ENCODE measurements at regions not wholly inside any gene's neighbourhood (a gene's known extent, or its start where the extent isn't known, plus 50 kb on each side); places are given as distances from the start of the nearest gene placed in this dataset.

DNA sequence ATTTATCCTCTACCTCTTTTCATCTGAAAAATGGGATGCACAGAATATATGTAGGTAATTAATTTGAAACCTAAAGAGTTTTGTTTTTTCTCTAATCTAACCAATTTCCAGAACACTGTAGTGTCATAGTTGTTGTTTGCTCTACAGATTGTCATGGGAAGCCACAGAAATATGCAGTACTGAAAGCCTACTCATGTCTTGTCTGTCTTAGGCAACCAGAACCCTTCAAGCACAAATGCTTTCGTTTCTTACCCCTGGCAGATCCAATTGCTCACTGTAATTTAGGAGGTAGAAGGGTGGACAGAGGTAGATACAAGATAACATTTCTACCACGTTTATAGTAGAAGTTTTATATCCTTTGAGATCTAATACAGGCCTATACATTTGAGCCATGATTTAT, 330.2 kb upstream of the NOVA1 start:
- DNase-seq (ENCODE audit: low spot score), result no peak

GRCh38 chr14:26929361-26929760, 331.5 kb upstream of the NOVA1 start:
- DNase-seq (ENCODE audit: low spot score), result no peak

DNA sequence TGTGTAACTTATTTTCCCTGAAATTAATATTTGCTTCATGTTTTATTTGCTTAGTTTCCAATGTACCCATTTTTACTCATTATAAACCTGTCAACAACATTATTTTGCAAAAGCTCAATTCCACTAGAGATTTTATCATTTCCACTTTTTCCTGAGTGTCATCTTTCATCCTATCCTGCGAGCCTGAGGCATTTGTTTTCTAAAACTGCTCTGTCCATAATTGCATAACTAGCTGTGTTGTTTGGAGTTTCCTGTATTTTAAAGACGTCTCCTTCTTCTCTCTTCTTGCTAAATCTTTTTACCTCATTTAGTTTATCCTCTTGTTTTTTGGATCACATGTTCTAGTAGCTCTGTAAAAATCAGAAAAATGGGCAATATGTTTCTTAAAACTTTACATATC, 332.7 kb upstream of the NOVA1 start:
- no peak for DNase-seq (ENCODE audit: low spot score)

GRCh38 chr14:26932606-26933005, 334.8 kb upstream of the NOVA1 start:
- no peak for DNase-seq (ENCODE audit: low spot score)

DNA sequence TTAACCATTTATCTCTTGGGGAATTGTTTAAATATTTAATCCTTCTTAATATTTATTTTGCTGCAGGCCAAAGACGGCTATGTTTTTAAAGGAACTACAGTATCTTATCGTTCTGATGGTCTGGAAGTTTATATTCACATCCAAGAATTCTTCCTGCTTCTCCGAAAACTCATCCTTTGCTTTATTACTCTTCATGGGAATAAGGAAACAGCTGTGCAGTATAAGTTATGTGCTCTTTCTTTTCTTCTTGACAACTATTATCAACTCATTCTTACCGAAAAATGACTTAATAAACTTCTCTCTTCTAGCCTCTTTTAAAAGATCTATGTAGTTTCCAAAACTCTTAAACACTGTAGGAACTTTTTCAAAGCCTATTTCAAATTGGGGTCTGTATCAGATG, 335.6 kb upstream of the NOVA1 start:
- DNase-seq (ENCODE audit: low spot score), result no peak

DNA sequence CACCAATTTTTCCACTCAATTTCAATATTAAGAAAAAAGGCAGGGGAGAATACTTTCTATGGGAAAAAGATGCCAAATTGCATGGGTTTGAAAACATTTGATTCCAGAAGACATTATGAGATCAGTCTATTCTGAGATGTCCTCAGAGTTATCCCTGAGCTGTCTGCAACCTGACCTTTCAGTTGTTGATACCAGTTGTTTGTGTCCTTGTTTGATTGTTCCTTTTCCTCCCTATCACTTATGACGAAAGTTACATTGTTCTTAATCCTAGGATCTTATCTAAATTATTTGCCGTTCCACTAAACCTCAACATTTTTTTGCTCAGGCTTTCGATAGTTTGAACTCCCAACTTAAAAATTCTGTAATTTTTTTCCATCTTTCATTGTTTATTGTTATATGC, 336.3 kb upstream of the NOVA1 start:
- DNase-seq (ENCODE audit: low spot score), result no peak

DNA sequence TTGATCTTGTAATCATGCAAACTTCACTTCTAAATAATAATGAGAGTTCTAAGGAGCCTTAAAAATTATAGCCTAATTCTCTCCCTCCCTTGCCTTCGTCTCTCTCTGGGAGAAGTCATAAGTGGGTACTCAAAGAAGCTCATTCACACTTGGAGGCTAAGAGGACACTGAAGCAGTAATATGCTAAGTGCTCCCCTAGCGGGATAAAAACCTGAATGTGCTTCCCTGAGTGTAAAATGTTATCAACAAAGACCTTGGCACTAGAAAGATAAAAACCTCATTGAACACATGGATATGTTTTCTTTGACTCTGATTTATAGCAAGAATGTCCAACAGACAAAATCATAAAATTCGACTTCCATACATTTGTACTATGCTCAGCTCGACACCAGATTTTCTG, 337.9 kb upstream of the NOVA1 start:
- DNase-seq (ENCODE audit: low spot score), result no peak

- no peak for DNase-seq (ENCODE audit: low spot score)
These were observed 340.2 kb upstream of the NOVA1 start for GRCh38 chr14:26938054-26938453.

- no peak for DNase-seq (ENCODE audit: low spot score)
These were observed 341.9 kb upstream of the NOVA1 start for GRCh38 chr14:26939755-26940154.

- no peak for DNase-seq (ENCODE audit: low spot score)
These were observed 343.7 kb upstream of the NOVA1 start for GRCh38 chr14:26941521-26941920.

DNA sequence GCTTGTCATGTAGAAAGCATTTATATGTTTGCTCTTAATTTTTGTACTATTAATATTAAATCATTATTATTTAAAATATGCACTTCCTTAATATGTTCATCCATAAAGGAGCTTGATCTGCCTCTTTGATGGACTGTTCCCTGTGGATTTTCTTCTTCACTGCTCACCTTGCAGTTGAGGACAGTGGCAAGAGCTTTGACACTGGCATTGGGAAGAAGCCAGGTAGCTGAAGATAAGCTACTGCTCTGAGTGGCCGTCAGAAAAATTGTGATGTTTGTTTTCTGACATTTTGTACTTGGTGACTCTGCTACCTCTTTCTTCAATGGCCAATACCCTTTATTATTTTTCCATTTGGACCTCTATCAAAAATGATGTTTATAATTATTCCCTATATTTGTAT, 349.4 kb upstream of the NOVA1 start:
- no peak for DNase-seq (ENCODE audit: low spot score)

- no peak for DNase-seq (ENCODE audit: low spot score)
These were observed 361.6 kb upstream of the NOVA1 start for GRCh38 chr14:26959437-26959836.

GRCh38 chr14:26959972-26960660, 362.3 kb upstream of the NOVA1 start:
- no peak for DNase-seq (ENCODE audit: low spot score)

DNA sequence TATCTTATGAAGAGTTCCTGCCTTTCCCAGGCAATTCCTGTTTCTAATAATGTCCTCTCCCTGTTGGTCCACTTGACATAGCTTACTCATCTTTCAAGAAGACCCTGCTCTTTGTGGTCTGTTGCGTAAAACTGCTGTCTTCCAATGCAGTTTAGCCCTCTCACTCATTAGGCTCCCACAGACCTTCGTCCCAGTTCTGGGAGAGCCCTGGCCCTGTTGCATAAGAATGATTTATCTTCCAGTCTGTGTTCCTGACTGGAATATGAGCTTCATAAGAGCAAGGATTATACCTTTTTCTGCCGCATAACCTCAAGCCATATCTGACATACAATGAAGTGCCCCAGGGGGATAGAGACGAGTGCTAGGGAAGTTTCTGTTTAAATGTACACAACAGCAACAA, 365.9 kb upstream of the NOVA1 start:
- DNase-seq (ENCODE audit: low spot score), result no peak

DNA sequence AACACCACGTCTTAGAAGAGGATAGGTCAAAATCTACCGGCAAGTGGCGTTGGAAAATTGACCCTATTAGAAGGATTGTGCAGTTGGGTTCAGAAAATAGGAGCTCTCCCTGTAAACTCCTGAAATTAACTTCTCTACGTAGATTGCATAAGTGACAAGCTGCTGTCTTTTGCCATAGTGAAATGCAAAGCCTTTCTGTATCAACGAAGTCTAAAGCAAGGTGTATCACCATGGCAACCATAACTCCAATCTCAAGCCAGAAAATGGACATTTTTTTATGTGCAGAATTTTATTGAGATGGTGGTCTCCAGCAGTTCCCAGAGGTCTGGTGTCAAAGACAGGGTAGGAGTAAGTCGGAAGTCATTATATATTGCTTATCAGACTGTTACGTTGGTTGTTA, 367.7 kb upstream of the NOVA1 start:
- DNase-seq (ENCODE audit: low spot score), result no peak

DNA sequence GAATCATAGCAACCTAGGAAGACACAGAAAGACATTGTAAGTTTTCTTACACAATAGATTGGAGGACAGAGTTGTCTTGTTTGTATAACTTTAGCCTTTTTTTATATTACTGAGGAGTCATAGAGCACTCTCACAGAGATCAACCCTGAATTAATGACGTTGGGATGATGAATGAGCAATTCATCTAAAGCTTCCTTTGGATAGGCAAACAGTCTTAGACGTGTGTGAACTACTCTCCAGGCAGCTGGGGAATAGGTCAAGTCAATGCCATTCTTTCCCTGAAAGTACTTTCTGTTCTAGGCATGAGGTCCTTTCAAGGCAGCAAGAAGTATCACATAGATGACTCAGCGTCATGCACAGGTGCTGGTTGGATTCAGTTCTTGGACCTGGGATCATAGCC, 369.1 kb upstream of the NOVA1 start:
- DNase-seq (ENCODE audit: low spot score), result no peak

DNA sequence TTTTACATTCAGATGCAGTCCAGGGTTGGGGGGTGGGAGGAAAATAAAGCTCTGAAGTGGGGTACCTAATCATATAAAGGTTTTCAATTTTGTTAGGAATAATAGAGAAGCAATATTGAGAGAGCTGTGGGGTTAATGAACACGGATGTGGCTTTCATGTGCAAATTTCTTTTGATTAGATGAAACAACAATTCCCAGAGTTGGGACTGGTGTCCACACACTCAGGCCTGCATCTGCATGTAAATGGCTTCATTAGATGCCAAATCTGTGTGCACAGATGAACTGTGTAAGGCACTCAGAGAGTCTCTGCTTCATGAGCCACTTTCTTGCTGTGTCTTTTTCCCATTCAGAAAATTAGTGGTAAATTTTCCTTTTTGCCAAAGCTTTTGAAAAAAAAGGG, 377.1 kb upstream of the NOVA1 start:
- no peak for DNase-seq (ENCODE audit: low spot score)

DNA sequence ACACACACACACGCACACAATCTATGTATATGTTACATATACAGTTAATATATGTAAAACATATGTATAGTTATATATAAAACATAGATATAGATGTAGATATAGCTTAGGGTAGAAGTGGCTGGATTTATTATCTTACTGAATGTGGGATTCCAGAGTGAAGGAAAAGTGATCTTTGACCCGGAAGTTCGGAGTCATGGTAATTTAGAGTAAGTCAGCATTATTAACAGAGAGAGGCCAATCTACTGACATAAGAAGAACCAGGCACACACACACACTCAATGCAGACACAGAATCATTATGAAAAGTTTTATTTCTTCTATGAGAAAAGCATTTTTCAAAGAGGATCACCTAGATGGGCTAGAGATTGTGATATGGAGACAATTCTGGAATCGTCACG, 384.2 kb upstream of the NOVA1 start:
- DNase-seq (ENCODE audit: low spot score), result no peak

DNA sequence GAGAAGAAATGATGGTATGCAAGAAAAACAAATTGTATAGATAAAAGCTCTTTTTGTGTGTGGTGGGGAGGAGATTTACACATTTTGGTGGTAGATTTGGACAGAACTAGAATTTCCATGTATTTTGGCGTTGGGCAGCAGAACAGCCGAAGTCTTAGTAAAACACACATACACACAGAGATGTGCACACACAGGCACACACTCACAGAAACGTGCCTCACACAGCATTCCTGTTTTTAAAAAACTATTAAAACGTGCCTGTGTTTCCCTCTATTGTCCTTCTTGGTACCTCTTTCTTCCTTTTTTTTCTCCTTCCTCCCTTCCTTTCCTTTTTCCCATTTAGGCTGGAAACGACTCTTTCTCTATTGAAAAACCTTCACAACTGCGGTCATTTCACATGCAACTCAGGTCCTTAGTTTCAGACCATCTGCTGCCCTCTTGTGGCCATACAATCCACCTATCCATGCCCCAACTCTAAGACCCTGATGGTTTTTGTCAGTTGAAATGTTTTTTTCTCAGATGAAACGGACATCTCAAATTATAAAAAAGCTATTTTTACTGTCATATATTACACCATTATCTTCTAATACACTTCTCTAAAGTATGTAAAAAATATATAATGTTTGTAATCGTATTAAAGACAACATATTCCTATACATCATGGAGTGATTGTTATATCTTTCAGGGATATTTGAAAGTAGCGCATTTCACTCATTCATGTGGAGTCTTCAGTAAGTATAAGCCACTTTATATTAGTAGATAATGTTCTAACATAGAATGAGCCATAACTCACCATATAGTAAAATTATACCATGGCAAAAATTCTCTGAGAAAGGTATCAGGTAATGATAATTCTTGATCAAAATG, 386.7 kb upstream of the NOVA1 start:
- peak; percentile 59 for DNase-seq (ENCODE audit: low spot score)

DNA sequence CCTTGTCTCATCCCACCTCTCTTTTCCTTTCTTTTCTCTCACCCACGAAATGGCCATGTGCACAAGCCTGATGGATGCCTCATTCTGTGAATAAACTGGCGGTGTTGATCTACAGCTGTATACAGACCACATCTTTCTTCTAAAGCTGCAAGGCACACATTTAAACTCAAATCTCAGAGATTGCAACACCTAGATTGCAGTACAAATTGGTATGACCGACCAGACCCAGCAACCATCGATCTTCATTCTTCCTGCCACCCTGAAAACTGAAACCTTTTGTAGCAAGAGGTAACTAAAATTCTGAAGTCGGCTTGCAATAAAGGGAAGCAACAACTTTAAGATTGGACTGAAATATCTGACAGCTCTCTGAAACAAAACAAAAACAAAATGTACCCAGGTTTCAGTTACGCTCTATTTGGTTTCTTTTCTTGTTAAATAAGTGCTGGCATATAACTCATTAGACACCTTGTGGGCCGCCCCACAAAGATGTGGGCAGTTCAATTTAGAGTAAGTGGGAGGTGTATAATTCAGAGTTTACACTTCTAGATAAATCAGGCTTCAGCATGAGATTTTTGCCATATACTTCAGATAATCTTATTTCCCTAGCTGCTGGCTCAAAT, 390.0 kb upstream of the NOVA1 start:
- no peak for DNase-seq (ENCODE audit: low spot score)

DNA sequence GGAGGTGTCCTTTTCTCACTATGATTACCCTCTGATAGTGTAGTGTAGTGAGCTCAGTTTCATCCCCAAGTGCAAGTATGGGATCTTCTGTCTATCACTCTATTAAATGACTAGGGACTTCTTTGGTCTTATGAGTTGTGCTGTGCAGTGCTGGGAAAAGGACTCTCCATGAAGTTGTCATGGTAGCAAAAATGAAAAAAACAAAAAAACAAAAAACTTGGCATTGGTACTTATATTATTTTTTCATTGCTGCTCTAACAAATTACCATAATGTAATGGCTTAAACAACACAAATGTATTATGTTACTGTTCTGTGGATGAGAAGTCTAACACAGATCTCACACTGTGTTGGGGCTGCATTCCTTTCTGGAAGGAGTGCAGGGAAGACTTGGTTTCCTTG, 393.1 kb upstream of the NOVA1 start:
- no peak for DNase-seq (ENCODE audit: low spot score)

DNA sequence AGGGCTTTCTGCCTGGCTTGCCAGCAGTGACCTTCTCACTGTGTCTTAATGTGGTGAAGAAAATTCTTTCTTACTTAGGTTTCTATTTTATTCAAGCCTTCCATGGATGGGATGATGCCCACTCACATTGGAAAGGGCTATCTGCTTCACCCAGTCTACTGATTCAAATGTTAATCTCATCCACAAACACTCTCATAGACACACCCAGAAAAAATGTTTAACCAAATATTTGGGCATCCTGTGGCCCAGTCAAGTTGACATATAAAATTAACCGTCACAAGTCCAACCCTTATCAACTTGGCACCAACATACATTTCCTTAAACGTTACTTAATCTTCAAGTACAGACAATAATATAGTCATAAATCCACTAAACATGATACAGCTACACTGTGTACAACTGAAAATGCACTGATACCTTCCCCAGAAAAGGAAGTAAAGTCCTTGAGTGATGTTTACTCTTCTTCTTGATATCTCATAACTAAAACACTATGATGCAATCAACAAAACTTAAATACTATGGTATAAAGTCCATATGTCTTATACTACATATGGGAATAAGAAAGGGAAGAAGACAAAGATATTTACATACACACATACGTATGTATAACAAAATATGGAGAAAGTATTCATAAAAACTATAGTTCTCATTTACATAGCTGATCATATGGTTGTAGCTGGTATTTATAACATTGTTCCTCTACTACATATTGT, 394.7 kb upstream of the NOVA1 start:
- DNase-seq (ENCODE audit: low spot score), result no peak
